Astrocyte (in vitro differentiated cells and primary cell): ENCODE measurements at regions not wholly inside any gene's neighbourhood (a gene's known extent, or its start where the extent isn't known, plus 50 kb on each side); places are given as distances from the start of the nearest gene placed in this dataset.
A peak's percentile ranks its signal among the peaks of the same experiment; 100 is the strongest.

Source experiments
- DNase-seq: peaks from one replicate; pipeline ENCODE4 v3.0.0-alpha.2; 2010; ENCODE audit warnings: low read depth
- FAIRE-seq: peaks from 2 replicates; lab custom pipeline; 2011; peaks lifted over from hg19 to GRCh38; lab: Jason Lieb, UNC
- H2AFZ ChIP-seq: 2 replicates; pipeline ENCODE4 v1.6.0; 2012; ENCODE audit warnings: low read depth, low read length, inconsistent platforms
- H3K27ac ChIP-seq: 2 replicates; pipeline ENCODE4 v1.5.1; 2011; ENCODE audit warnings: low read depth, low read length, inconsistent platforms
- H3K27me3 ChIP-seq: 2 replicates; pipeline ENCODE4 v1.6.0; 2011; ENCODE audit warnings: low read length, inconsistent platforms; ENCODE audit not compliant: insufficient read depth
- H3K36me3 ChIP-seq: 2 replicates; pipeline ENCODE4 v1.5.1; 2011; ENCODE audit warnings: low read length, inconsistent platforms; ENCODE audit not compliant: insufficient read depth
- H3K4me1 ChIP-seq: 2 replicates; pipeline ENCODE4 v1.5.1; 2011; ENCODE audit warnings: low read length, inconsistent platforms; ENCODE audit not compliant: insufficient read depth
- H3K4me2 ChIP-seq: 2 replicates; pipeline ENCODE4 v1.6.0; 2012; ENCODE audit warnings: low read length, inconsistent platforms
- H3K4me3 ChIP-seq: 2 replicates; pipeline ENCODE4 v1.5.1; 2011; ENCODE audit warnings: low read depth, mild to moderate bottlenecking, low read length, inconsistent platforms; ENCODE audit not compliant: insufficient read depth
- H3K79me2 ChIP-seq: 2 replicates; pipeline ENCODE4 v1.6.0; 2012; ENCODE audit warnings: mild to moderate bottlenecking, low read length, inconsistent platforms; ENCODE audit not compliant: insufficient read depth
- H3K9ac ChIP-seq: 2 replicates; pipeline ENCODE4 v1.6.0; 2012; ENCODE audit warnings: mild to moderate bottlenecking, low read length, inconsistent platforms
- H3K9me3 ChIP-seq: 2 replicates; pipeline ENCODE4 v1.5.1; 2012; ENCODE audit warnings: low read depth, mild to moderate bottlenecking, low read length, inconsistent platforms; ENCODE audit not compliant: insufficient read depth
- H4K20me1 ChIP-seq: 2 replicates; pipeline ENCODE4 v1.6.0; 2012; ENCODE audit warnings: low read length, inconsistent platforms; ENCODE audit not compliant: insufficient read depth
- H3K27ac Mint-ChIP-seq: one replicate; pipeline ENCODE4 v1.8.0; 2021; ENCODE audit warnings: mild to moderate bottlenecking, mixed read lengths; ENCODE audit not compliant: unreplicated experiment
- H3K27me3 Mint-ChIP-seq: one replicate; pipeline ENCODE4 v1.8.0; 2021; ENCODE audit warnings: low read depth, mixed read lengths; ENCODE audit not compliant: unreplicated experiment
- H3K36me3 Mint-ChIP-seq: one replicate; pipeline ENCODE4 v1.8.0; 2021; ENCODE audit warnings: low read depth, mixed read lengths; ENCODE audit not compliant: unreplicated experiment
- H3K4me1 Mint-ChIP-seq: one replicate; pipeline ENCODE4 v1.8.0; 2021; ENCODE audit warnings: low read depth, mixed read lengths; ENCODE audit not compliant: unreplicated experiment
- H3K4me3 Mint-ChIP-seq: one replicate; pipeline ENCODE4 v1.8.0; 2021; ENCODE audit warnings: mild to moderate bottlenecking, moderate library complexity, mixed read lengths; ENCODE audit not compliant: unreplicated experiment
- H3K9me3 Mint-ChIP-seq: one replicate; pipeline ENCODE4 v1.8.0; 2021; ENCODE audit warnings: mild to moderate bottlenecking, mixed read lengths; ENCODE audit not compliant: unreplicated experiment
- EZH2 ChIP-seq: IDR thresholded peaks from 2 replicates; pipeline ENCODE4 v1.6.1; 2012; ENCODE audit warnings: mild to moderate bottlenecking, low read length, inconsistent platforms; ENCODE audit not compliant: insufficient read depth
- TF ChIP-seq, protein P1 (sequence below): IDR thresholded peaks from 2 replicates; pipeline ENCODE4 v1.5.1; 2011; ENCODE audit warnings: low read depth, mild to moderate bottlenecking, inconsistent platforms, low read length, moderate library complexity; ENCODE audit not compliant: insufficient read depth

DNA sequence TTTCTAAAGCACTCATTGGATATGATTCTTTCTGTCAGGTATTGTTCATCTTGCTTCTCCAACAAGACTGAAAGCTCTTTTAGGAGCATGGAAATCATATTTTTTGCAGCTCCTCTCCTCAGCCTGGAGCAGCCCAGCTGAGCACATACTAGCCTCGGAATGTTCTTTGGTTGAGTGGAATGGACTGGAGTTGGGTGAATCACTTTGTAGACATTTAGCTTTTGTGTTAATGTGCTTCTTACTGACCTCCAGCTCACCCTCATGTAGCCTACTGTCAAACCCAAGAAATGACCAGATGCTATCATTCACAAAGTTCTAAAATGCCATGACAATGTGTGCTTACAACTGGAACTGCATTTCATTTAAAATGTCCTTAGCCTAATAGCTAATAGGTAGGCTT, 161.1 kb downstream of the NUAK1 start:
- Histone ChIP-seq H3K9me3 (no peaks in the 10 kb centered on the region), H3K27me3 (no peaks in the 10 kb centered on the region), H3K27ac (peak overlapping the region; percentile 27), H3K36me3 (no peaks in the 10 kb centered on the region), H3K9ac (no peak overlapping the region), H3K4me3 (no peak overlapping the region), H2AFZ (no peak overlapping the region), H3K4me1 (peaks cover 20% of the 10 kb centered on the region), H3K4me2 (peak overlapping the region; percentile 37), H4K20me1 (no peaks in the 10 kb centered on the region), H3K79me2 (no peaks in the 10 kb centered on the region)
- Mint-ChIP-seq H3K27ac (peak overlapping the region; percentile 38), H3K4me3 (no peak overlapping the region), H3K9me3 (no peaks in the 10 kb centered on the region), H3K4me1 (peaks cover 27% of the 10 kb centered on the region), H3K36me3 (peaks cover 3% of the 10 kb centered on the region), H3K27me3 (no peaks in the 10 kb centered on the region)
- no peak for TF ChIP-seq EZH2
- peak; percentile 93 for FAIRE-seq
- DNase-seq = peak; percentile 98

DNA sequence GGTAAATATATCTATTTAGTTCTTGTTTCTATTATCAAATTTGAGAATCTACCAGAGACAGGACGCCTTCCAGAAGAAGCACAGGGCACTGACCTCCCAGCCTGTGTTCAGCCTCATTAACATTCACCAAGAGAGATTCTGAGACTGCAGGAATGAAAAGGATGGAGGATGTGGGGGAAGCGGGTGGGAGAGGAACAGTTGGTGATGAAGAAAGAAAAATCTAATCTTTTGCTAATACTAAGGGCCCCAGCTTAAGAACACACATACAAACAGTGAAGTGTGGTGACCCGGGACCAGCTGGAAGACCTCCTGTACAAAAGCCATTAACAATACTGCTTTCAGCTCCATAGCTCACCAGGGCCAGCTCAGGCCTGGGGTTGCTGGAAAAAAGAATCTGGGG, 160.5 kb downstream of the NUAK1 start:
- Histone ChIP-seq H3K9ac (no peak overlapping the region), H3K27ac (peak overlapping the region; percentile 27), H2AFZ (no peak overlapping the region), H3K36me3 (no peaks in the 10 kb centered on the region), H3K9me3 (no peaks in the 10 kb centered on the region), H3K4me1 (peaks cover 20% of the 10 kb centered on the region), H3K27me3 (no peaks in the 10 kb centered on the region), H3K79me2 (no peaks in the 10 kb centered on the region), H3K4me3 (no peak overlapping the region), H3K4me2 (no peak overlapping the region), H4K20me1 (no peaks in the 10 kb centered on the region)
- peak overlapping the region; percentile 89 for H3K27ac Mint-ChIP-seq
- TF ChIP-seq, protein P1, sequence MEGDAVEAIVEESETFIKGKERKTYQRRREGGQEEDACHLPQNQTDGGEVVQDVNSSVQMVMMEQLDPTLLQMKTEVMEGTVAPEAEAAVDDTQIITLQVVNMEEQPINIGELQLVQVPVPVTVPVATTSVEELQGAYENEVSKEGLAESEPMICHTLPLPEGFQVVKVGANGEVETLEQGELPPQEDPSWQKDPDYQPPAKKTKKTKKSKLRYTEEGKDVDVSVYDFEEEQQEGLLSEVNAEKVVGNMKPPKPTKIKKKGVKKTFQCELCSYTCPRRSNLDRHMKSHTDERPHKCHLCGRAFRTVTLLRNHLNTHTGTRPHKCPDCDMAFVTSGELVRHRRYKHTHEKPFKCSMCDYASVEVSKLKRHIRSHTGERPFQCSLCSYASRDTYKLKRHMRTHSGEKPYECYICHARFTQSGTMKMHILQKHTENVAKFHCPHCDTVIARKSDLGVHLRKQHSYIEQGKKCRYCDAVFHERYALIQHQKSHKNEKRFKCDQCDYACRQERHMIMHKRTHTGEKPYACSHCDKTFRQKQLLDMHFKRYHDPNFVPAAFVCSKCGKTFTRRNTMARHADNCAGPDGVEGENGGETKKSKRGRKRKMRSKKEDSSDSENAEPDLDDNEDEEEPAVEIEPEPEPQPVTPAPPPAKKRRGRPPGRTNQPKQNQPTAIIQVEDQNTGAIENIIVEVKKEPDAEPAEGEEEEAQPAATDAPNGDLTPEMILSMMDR = no peak
- TF ChIP-seq EZH2 = no peak
- FAIRE-seq = no peak
- H3K9me3 Mint-ChIP-seq = no peaks in the 10 kb centered on the region
- DNase-seq = peak; percentile 55
- H3K36me3 Mint-ChIP-seq = no peaks in the 10 kb centered on the region
- peaks cover 32% of the 10 kb centered on the region for H3K4me1 Mint-ChIP-seq
- no peak overlapping the region for H3K4me3 Mint-ChIP-seq
- H3K27me3 Mint-ChIP-seq = no peaks in the 10 kb centered on the region

DNA sequence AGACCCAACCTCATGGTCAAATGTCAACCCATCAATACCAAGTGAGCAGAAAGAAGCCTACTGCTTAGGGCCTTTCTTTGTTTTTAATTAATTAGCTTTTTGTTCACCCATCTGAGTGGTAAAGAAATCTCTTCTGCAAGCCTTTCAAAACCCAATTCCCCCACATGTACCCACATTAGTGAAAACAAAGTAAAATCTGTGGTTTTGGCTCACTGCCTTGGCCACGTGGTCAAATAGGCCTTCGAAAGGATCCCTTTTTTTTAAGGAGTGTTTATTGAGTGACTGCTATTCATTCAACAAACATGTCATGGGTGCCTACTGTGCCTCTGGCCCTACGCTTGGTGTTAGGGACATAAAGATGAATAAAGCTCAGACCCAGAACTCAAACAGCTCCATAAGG, 160.1 kb downstream of the NUAK1 start:
- H3K27ac ChIP-seq = no peak overlapping the region

More for the DNA sequence above, 160.1 kb downstream of the NUAK1 start:
- DNase-seq (peak; percentile 52), FAIRE-seq (no peak)
- Histone ChIP-seq H3K4me3 (no peak overlapping the region), H3K27me3 (no peaks in the 10 kb centered on the region), H3K9me3 (no peaks in the 10 kb centered on the region), H3K9ac (no peak overlapping the region), H3K36me3 (no peaks in the 10 kb centered on the region), H3K79me2 (no peaks in the 10 kb centered on the region), H3K4me2 (no peak overlapping the region), H3K4me1 (peaks cover 21% of the 10 kb centered on the region), H2AFZ (no peak overlapping the region), H4K20me1 (no peaks in the 10 kb centered on the region)
- H3K4me1 Mint-ChIP-seq = peaks cover 36% of the 10 kb centered on the region
- H3K36me3 Mint-ChIP-seq = no peaks in the 10 kb centered on the region
- TF ChIP-seq, protein P1 = no peak
- no peak for TF ChIP-seq EZH2
- no peaks in the 10 kb centered on the region for H3K9me3 Mint-ChIP-seq
- H3K27ac Mint-ChIP-seq = peak overlapping the region; percentile 89
- H3K27me3 Mint-ChIP-seq = no peaks in the 10 kb centered on the region
- H3K4me3 Mint-ChIP-seq = no peak overlapping the region
